Limb (tissue), 2 donors: ENCODE measurements at regions not wholly inside any gene's neighbourhood (a gene's known extent, or its start where the extent isn't known, plus 50 kb on each side); places are given as distances from the start of the nearest gene placed in this dataset.

Experiments used
- DNase-seq, 2 donors: peaks; one replicate each; pipeline ENCODE4 v3.0.0-alpha.2; 2016; ENCODE audit errors: extremely low spot score in 2 of 2

GRCh38 chr2:453132-453531 lies 165.2 kb upstream of the ALKAL2 start:
- no peak for DNase-seq

- DNase-seq = no peak
Observed at GRCh38 chr2:451495-451894, 163.6 kb upstream of the ALKAL2 start.

- DNase-seq = no peak
Observed at GRCh38 chr2:449246-450067, 161.6 kb upstream of the ALKAL2 start.

GRCh38 chr2:447902-448665 lies 160.2 kb upstream of the ALKAL2 start:
- no peak for DNase-seq

- no peak for DNase-seq
Observed at GRCh38 chr2:446963-447530, 159.2 kb upstream of the ALKAL2 start.

- DNase-seq = no peak
Observed at GRCh38 chr2:446303-446874, 158.5 kb upstream of the ALKAL2 start.

GRCh38 chr2:445896-446295 lies 158.0 kb upstream of the ALKAL2 start:
- no peak for DNase-seq

- no peak for DNase-seq
Observed at GRCh38 chr2:444937-445884, 157.3 kb upstream of the ALKAL2 start.

- no peak for DNase-seq
Observed at GRCh38 chr2:443741-444140, 155.8 kb upstream of the ALKAL2 start.

GRCh38 chr2:443216-443615 lies 155.3 kb upstream of the ALKAL2 start:
- no peak for DNase-seq

- no peak for DNase-seq
Observed at GRCh38 chr2:441258-442022, 153.5 kb upstream of the ALKAL2 start.

- DNase-seq = no peak
Observed at GRCh38 chr2:440403-440740, 152.5 kb upstream of the ALKAL2 start.

- no peak for DNase-seq
Observed at GRCh38 chr2:439556-440402, 151.9 kb upstream of the ALKAL2 start.

GRCh38 chr2:439077-439476 lies 151.2 kb upstream of the ALKAL2 start:
- DNase-seq = no peak

GRCh38 chr2:437756-438393 lies 150.0 kb upstream of the ALKAL2 start:
- no peak for DNase-seq

GRCh38 chr2:437180-437579 lies 149.3 kb upstream of the ALKAL2 start:
- DNase-seq = no peak

GRCh38 chr2:436205-436604 lies 148.3 kb upstream of the ALKAL2 start:
- DNase-seq = no peak

- no peak for DNase-seq
Observed at GRCh38 chr2:434625-435024, 146.7 kb upstream of the ALKAL2 start.

- DNase-seq = no peak
Observed at GRCh38 chr2:433216-433615, 145.3 kb upstream of the ALKAL2 start.
